GM19193 (cell line): ENCODE measurements at regions not wholly inside any gene's neighbourhood (a gene's known extent, or its start where the extent isn't known, plus 50 kb on each side); places are given as distances from the start of the nearest gene placed in this dataset.

Experiments used
- POLR2A ChIP-seq: IDR thresholded peaks from 4 replicates; pipeline ENCODE4 v1.6.1; 2011; ENCODE audit not compliant: insufficient read depth, insufficient read length; ENCODE audit errors: extremely low read depth

- TF ChIP-seq POLR2A, result no peak
These were observed 360.8 kb downstream of the SOX9 start for GRCh38 chr17:72481572-72481971.

GRCh38 chr17:72485596-72485995 lies 364.8 kb downstream of the SOX9 start:
- TF ChIP-seq POLR2A, result no peak

- TF ChIP-seq POLR2A, result no peak
These were observed 366.0 kb downstream of the SOX9 start for GRCh38 chr17:72486806-72487205.

GRCh38 chr17:72487731-72488494 lies 367.1 kb downstream of the SOX9 start:
- TF ChIP-seq POLR2A, result no peak

GRCh38 chr17:72488555-72489271 lies 367.9 kb downstream of the SOX9 start:
- no peak for TF ChIP-seq POLR2A

- TF ChIP-seq POLR2A, result no peak
These were observed 368.4 kb downstream of the SOX9 start for GRCh38 chr17:72489272-72489641.

- no peak for TF ChIP-seq POLR2A
These were observed 370.3 kb downstream of the SOX9 start for GRCh38 chr17:72491102-72491501.

- no peak for TF ChIP-seq POLR2A
These were observed 371.7 kb downstream of the SOX9 start for GRCh38 chr17:72492494-72492893.

- TF ChIP-seq POLR2A, result no peak
These were observed 372.1 kb downstream of the SOX9 start for GRCh38 chr17:72492941-72493340.

- no peak for TF ChIP-seq POLR2A
These were observed 373.7 kb downstream of the SOX9 start for GRCh38 chr17:72494566-72494965.

- no peak for TF ChIP-seq POLR2A
These were observed 375.6 kb downstream of the SOX9 start for GRCh38 chr17:72496461-72496860.

GRCh38 chr17:72497915-72498314 lies 377.1 kb downstream of the SOX9 start:
- no peak for TF ChIP-seq POLR2A

- no peak for TF ChIP-seq POLR2A
These were observed 377.8 kb downstream of the SOX9 start for GRCh38 chr17:72498364-72499210.

- no peak for TF ChIP-seq POLR2A
These were observed 380.9 kb downstream of the SOX9 start for GRCh38 chr17:72501404-72502370.

- no peak for TF ChIP-seq POLR2A
These were observed 381.8 kb downstream of the SOX9 start for GRCh38 chr17:72502371-72503341.
